ENCODE measurements at regions not wholly inside any gene's neighbourhood (a gene's known extent, or its start where the extent isn't known, plus 50 kb on each side); places are given as distances from the start of the nearest gene placed in this dataset.
"Not testable (repeated sequence)": the region's sequence is repeated elsewhere in the genome, so short reads cannot be mapped to it uniquely, and the experiment has no call there.

- not testable (repeated sequence) for DNase-seq (ENCODE audit: low spot score)
These were observed 129.2 kb downstream of the ARHGAP11B start for GRCh38 chr15:30755036-30755687.

- DNase-seq (ENCODE audit: low spot score): not testable (repeated sequence)
These were observed 134.7 kb downstream of the ARHGAP11B start for GRCh38 chr15:30760633-30761032.

- not testable (repeated sequence) for DNase-seq (ENCODE audit: low spot score)
These were observed 135.4 kb downstream of the ARHGAP11B start for GRCh38 chr15:30761365-30761764.

- not testable (repeated sequence) for DNase-seq (ENCODE audit: low spot score)
These were observed 134.2 kb upstream of the FAN1 start for GRCh38 chr15:30769390-30770124.

DNA sequence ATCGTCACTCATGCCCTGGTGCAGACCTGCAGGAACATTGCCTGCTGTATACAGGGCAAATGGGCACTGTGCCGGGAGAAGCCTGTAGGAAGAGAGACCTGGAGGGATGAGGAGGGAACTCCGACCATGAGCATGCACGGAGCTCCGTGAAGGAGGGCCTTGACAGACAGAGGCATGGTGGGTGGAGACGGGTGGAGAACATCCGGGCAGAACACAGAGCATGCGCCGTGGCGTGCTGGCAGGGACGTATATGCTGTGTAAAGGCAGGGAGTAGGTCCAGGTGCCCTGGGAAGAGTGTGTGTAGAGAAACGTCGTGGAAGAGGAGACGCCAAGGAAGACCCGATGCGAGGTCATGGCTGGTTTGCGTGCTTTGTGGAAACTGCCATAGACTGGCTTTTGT is 133.0 kb upstream of the FAN1 start:
- no peak for DNase-seq (ENCODE audit: low spot score)

DNA sequence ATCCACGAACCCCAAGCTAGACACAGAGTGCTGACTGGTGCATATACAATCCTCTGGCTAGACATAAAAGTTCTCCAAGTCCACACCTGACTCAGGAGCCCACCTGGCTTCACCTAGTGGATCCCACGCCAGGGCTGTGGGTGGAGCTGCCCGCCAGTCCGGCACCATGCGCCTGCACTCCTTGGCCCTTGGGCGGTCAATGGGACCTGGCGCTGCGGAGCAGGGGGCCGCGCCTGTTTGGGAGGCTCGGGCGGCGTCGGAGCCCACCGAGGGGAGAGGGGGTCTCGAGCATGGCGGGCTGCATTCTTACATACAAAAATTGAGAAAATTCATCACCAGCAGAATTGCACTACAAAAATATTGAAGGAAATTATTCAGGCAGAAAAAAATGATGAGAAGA is 120.7 kb upstream of the FAN1 start:
- no peak for DNase-seq (ENCODE audit: low spot score)

GRCh38 chr15:30788595-30788994 is 115.1 kb upstream of the FAN1 start:
- no peak for DNase-seq (ENCODE audit: low spot score)

DNA sequence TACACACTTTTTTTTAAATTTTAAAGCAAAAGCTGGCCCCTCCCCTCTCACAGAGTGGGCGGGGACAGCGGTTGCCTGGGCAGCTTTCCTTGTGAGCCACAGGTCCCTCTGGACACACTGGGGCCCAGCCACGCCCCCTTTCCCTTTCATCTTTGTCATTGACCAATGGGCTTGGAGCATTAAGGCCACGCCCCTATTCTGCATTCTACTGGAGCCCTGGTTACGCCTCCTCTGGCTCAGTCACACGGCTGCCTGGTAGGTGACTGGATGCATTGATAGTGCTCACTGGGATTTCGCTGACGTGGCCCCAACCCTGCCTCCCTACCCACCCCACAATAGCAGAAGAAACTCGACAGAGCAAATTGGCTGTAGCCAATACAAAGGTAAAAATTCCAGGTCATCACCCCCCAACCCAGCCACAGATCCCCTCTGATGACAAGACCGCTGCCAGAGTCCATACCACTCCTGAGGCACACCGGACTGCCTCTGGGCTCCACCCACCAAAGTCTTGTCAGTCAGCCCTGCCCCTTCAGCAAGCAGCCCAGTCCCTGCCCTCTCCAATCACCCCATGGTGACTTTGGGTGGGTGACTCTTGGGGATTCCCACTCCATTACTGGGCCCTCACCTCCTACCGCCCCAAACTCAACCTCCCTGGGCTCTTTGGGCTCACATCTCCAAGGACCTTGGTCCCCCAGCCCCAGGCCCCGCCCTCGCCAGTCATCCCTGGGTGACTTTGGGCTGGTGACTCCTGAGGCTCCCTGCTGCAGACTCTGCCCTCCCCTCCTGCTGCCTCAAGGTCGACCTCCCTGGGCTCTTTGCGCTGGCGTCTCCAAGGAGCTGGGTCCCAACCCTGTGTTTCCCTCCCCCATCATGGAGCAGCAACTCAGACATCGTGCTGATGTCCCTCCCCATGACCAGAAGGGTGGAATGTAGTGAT is 112.2 kb upstream of the FAN1 start:
- peak; percentile 46 for DNase-seq (ENCODE audit: low spot score)

- DNase-seq (ENCODE audit: low spot score): not testable (repeated sequence)
These were observed 110.9 kb upstream of the FAN1 start for GRCh38 chr15:30792843-30793242.

DNA sequence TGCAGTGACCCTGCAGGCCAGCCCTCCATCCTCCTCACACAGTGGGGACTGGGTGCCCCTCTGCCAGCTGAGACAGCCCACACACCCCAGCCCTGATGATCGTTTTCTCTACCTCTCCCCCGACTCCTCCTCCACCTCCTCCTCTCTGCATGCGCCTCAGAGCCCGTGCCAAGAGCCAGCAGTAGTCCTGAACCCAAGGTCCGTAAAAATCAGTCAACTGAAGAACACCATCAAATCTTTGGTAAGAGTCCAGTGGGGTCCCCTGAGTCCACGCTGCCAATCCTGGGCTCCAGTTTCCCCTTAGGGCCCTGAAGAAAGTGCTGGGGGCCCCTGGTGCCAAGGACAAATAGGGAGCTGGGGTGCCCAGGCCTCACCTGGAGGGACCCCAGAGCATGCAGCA is 109.3 kb upstream of the FAN1 start:
- no peak for DNase-seq (ENCODE audit: low spot score)

GRCh38 chr15:30799565-30799964 is 104.2 kb upstream of the FAN1 start:
- DNase-seq (ENCODE audit: low spot score): not testable (repeated sequence)

- DNase-seq (ENCODE audit: low spot score): not testable (repeated sequence)
These were observed 102.4 kb upstream of the FAN1 start for GRCh38 chr15:30801140-30801895.

DNA sequence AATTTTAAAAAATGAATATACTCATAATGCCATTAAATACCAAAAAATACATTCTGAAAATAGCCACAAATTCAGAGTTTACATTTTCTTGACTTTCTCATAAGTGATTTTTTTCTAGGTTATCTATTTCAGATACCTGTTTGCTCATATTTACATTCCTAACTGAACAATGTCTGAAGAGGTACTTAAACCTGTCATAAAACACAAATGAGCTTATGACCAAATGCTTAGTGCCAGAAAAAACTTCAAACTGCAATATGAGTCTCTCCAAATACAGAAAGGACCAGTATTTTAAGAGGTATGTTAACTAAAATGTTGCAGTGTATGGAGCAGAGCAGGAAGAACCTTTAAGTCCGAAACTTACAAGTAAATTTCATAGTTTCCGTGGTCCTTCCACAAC is 101.7 kb upstream of the FAN1 start:
- not testable (repeated sequence) for DNase-seq (ENCODE audit: low spot score)

DNA sequence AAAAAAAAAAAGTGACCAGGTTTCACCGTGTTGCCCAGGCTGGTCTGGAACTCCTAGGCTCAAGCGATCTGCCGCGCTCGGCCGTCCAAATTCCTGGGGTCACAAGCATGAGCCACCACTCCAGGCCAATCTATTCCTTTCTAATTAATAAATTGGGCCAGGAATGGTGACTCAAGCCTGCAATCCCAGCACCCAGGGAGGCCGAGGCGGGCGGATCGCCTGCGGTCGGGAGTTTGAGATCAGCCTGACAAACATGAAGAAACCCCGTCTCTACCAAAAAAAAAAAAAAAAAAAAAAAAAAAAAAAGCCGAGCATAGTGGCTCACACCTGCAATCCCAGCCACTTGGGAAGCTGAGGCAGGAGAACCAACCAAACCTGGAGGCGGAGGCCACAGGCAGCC is 100.0 kb upstream of the FAN1 start:
- not testable (repeated sequence) for DNase-seq (ENCODE audit: low spot score)

DNA sequence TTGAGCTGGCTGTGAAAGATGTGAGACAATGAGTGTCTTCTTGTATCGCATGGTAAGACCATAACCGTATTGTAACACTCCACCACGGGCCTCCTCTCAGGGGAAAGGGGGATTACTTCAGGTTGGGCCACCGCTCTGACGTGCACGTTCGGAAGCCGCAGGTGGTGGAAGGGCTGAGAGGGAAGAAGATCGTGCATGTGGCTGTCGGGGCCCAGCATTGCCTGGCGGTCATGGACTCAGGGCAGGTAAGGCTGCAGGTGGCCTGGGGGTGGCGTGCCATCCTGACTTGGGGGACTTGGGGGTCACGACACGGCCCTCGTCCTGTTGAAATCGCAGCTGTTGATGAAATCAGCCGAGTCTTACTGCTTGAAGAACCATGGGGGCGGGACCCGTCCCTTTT is 87.3 kb upstream of the FAN1 start:
- no peak for DNase-seq (ENCODE audit: low spot score)

- DNase-seq (ENCODE audit: low spot score): not testable (repeated sequence)
These were observed 80.5 kb upstream of the FAN1 start for GRCh38 chr15:30823068-30823813.

GRCh38 chr15:30824518-30825195 is 79.1 kb upstream of the FAN1 start:
- DNase-seq (ENCODE audit: low spot score): no peak

DNA sequence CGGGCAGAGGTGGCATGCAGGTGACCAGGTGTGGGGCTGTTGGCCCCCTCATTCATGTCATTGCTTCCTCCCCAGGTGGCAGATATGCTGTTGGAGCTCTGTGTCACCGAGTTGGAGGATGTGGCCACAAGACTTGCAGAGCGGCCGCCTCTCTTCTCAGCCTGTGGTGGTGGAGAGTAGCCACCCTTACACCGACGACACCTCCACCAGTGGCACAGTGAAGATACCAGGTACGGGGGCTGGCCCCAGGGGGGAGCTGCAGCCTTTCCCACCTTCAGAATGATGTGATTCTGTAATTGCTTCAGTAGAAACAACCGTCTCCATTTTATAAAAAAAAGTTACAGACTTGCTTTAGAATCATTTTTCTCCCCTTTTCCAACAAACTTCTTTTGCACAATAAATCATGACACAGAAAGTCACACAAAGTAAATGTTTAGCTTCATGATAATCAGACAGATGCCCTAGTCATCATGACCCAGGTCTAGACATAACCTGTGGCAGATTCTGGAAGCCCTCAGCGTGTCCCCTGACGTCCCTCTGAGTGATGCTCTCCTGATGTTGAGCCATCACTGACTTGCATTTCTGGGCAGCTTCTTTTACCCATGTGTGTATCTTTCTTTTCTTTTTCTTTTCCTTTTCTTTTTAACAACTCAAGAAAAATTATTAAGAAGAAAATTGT is 76.0 kb upstream of the FAN1 start:
- DNase-seq (ENCODE audit: low spot score): peak; percentile 4

DNA sequence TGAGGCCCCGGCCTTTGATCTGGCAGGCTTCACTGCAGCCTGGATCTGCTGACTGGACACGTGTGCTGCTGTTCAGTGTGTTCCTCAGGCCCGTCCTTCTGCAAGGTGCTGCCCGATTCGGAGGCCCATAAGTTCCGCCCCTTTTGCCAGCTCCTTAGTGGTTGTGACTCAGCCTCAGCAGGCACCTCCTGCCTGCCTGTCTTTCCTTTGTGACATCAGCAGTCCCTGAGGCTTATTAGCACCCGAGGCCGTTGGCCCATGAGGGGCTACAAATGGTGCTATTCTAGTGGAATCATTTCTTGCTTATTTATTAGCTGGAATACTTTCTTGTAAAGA is 75.4 kb upstream of the FAN1 start:
- DNase-seq (ENCODE audit: low spot score): peak; percentile 52

GRCh38 chr15:30830961-30831360 is 72.8 kb upstream of the FAN1 start:
- no peak for DNase-seq (ENCODE audit: low spot score)
